SU-DHL-6 (cell line): ENCODE measurements at regions not wholly inside any gene's neighbourhood (a gene's known extent, or its start where the extent isn't known, plus 50 kb on each side); places are given as distances from the start of the nearest gene placed in this dataset.

Experiments
- H2AFZ ChIP-seq: fragments of 200-600 bp; sonication (generic); 2 replicates; pipeline ENCODE4 v1.6.1; 2014; ENCODE audit warnings: low read depth, mild to moderate bottlenecking, moderate library complexity, mixed read lengths, antibody characterized with exemption, low read length; ENCODE audit not compliant: severe bottlenecking
- H3F3A ChIP-seq: fragments of 200-600 bp; shearing (Covaris generic); 2 replicates; pipeline ENCODE4 v1.6.0; 2016; ENCODE audit warnings: antibody characterized with exemption, mild to moderate bottlenecking; ENCODE audit not compliant: insufficient read depth
- H3K27ac ChIP-seq: fragments of 200-600 bp; sonication (generic); 2 replicates; pipeline ENCODE4 v1.5.1; 2016; ENCODE audit warnings: low read depth, mild to moderate bottlenecking, low read length, moderate library complexity, mixed read lengths
- H3K27me3 ChIP-seq: fragments of 200-600 bp; sonication (generic), shearing (Covaris generic); 2 replicates; pipeline ENCODE4 v1.6.0; 2014; ENCODE audit warnings: mild to moderate bottlenecking, low read length
- H3K36me3 ChIP-seq: fragments of 200-600 bp; sonication (generic); 2 replicates; pipeline ENCODE4 v1.6.1; 2014; ENCODE audit warnings: mild to moderate bottlenecking, low read length, mixed read lengths
- H3K4me2 ChIP-seq: fragments of 300-600, 200-600 bp; shearing (Covaris generic), sonication (generic); 2 replicates; pipeline ENCODE4 v1.6.0; 2014; ENCODE audit warnings: low read length, low read depth, mild to moderate bottlenecking; ENCODE audit not compliant: poor library complexity, severe bottlenecking
- H3K4me3 ChIP-seq: fragments of 200-600 bp; sonication (generic); 2 replicates; pipeline ENCODE4 v1.5.1; 2014; ENCODE audit warnings: antibody characterized with exemption, low read length, mild to moderate bottlenecking, mixed read lengths; ENCODE audit not compliant: insufficient read depth, poor library complexity, severe bottlenecking
- H3K79me2 ChIP-seq: fragments of 200-600 bp; sonication (generic); 2 replicates; pipeline ENCODE4 v1.6.1; 2014; ENCODE audit warnings: mild to moderate bottlenecking, low read length, moderate library complexity; ENCODE audit not compliant: insufficient read depth
- H3K9ac ChIP-seq: fragments of 200-600 bp; sonication (generic); 2 replicates; pipeline ENCODE4 v1.7.0; 2014; ENCODE audit warnings: mild to moderate bottlenecking, low read length
- H3K9me2 ChIP-seq: fragments of 200-600 bp; sonication (generic); replicated peaks from 2 replicates; pipeline ENCODE4 v1.6.1; 2014; ENCODE audit warnings: low read length; ENCODE audit not compliant: insufficient read depth
- H3K9me3 ChIP-seq: fragments of 200-600 bp; sonication (generic); 2 replicates; pipeline ENCODE4 v1.6.1; 2014; ENCODE audit warnings: low read length, mixed read lengths; ENCODE audit not compliant: insufficient read depth
- H4K20me1 ChIP-seq: fragments of 200-600 bp; sonication (generic); 2 replicates; pipeline ENCODE4 v1.6.1; 2014; ENCODE audit warnings: low read depth, mild to moderate bottlenecking, antibody characterized with exemption, low read length, moderate library complexity, mixed read lengths
- EZH2phosphoT487 ChIP-seq: fragments of 200-600 bp; sonication (generic), shearing (Covaris generic); conservative IDR thresholded peaks from 2 replicates; pipeline ENCODE4 v1.6.1; 2018; ENCODE audit warnings: mild to moderate bottlenecking, antibody characterized with exemption, low read length, moderate library complexity, mixed read lengths
- TF ChIP-seq, protein P1 (sequence below): fragments of 200-600 bp; sonication (generic); IDR thresholded peaks from one replicate; pipeline ENCODE4 v1.5.1; 2017; ENCODE audit warnings: antibody characterized with exemption, mild to moderate bottlenecking, low read length, moderate library complexity; ENCODE audit not compliant: insufficient read depth, poor library complexity, severe bottlenecking

DNA sequence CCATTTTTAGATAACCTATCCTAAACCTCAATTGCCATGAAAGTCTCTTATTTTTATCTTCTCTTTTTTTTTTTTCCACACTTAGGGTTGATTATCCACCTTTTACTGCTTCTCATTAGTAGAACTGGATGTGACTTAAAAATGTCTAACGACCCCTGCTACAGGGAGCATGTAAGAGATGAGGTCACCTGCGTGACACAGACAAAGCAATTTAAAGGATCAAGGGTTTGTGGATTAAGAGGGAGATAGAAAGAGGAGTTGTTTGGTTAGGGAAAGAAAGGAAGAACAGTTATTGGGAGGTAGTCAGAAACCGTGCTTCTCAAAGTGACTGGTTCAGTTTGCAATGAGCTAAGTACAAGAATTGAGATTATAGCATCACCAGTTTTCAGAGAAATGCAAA, 239.1 kb downstream of the ALX1 start:
- Histone ChIP-seq H3K9me3 (no peaks in the 10 kb centered on the region), H4K20me1 (no peaks in the 10 kb centered on the region), H3K36me3 (no peaks in the 10 kb centered on the region), H3K79me2 (no peaks in the 10 kb centered on the region), H3K4me2 (no peak overlapping the region), H3K9me2 (no peaks in the 10 kb centered on the region), H3K27me3 (no peaks in the 10 kb centered on the region), H3K27ac (no peak overlapping the region), H3K9ac (no peak overlapping the region), H3F3A (no peaks in the 10 kb centered on the region), H3K4me3 (no peak overlapping the region), H2AFZ (no peak overlapping the region)
- TF ChIP-seq EZH2phosphoT487: no peak
- TF ChIP-seq, protein P1, sequence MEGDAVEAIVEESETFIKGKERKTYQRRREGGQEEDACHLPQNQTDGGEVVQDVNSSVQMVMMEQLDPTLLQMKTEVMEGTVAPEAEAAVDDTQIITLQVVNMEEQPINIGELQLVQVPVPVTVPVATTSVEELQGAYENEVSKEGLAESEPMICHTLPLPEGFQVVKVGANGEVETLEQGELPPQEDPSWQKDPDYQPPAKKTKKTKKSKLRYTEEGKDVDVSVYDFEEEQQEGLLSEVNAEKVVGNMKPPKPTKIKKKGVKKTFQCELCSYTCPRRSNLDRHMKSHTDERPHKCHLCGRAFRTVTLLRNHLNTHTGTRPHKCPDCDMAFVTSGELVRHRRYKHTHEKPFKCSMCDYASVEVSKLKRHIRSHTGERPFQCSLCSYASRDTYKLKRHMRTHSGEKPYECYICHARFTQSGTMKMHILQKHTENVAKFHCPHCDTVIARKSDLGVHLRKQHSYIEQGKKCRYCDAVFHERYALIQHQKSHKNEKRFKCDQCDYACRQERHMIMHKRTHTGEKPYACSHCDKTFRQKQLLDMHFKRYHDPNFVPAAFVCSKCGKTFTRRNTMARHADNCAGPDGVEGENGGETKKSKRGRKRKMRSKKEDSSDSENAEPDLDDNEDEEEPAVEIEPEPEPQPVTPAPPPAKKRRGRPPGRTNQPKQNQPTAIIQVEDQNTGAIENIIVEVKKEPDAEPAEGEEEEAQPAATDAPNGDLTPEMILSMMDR: no peak

- Histone ChIP-seq H3K9me2 (no peaks in the 10 kb centered on the region), H3K79me2 (no peaks in the 10 kb centered on the region), H2AFZ (no peak overlapping the region), H3K27me3 (no peaks in the 10 kb centered on the region), H4K20me1 (no peaks in the 10 kb centered on the region), H3K27ac (no peak overlapping the region), H3K4me2 (no peak overlapping the region), H3K9ac (no peak overlapping the region), H3K9me3 (no peaks in the 10 kb centered on the region), H3K4me3 (no peak overlapping the region), H3K36me3 (no peaks in the 10 kb centered on the region), H3F3A (no peaks in the 10 kb centered on the region)
- TF ChIP-seq, protein P1: no peak
Observed at GRCh38 chr12:85523197-85523596, 243.2 kb downstream of the ALX1 start.

DNA sequence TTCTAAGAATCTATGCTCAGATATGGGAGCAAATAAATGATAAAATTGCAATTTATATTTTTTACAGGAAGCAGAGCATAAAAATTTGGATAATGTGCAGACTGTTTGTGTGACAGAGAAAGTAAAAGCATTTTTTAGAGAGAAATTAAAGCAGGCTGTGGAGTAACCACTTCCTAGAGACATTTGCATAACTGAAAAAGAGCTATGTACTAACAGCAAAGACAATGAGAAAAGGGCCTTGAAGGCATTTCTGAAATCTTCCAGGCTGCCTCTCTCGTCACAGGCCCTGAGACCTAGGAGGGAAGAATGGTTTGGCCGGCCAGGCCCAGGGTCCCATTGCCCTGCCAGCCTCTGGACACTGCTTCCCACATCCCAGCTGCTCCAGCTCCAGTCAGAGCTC, 247.2 kb downstream of the ALX1 start:
- Histone ChIP-seq H3K9ac (no peak overlapping the region), H3K36me3 (no peaks in the 10 kb centered on the region), H3K9me2 (no peaks in the 10 kb centered on the region), H3F3A (no peaks in the 10 kb centered on the region), H3K27me3 (no peaks in the 10 kb centered on the region), H2AFZ (no peak overlapping the region), H3K9me3 (no peaks in the 10 kb centered on the region), H3K4me2 (no peak overlapping the region), H4K20me1 (no peaks in the 10 kb centered on the region), H3K4me3 (no peak overlapping the region), H3K27ac (no peak overlapping the region), H3K79me2 (no peaks in the 10 kb centered on the region)
- no peak for TF ChIP-seq EZH2phosphoT487
- TF ChIP-seq, protein P1: no peak

DNA sequence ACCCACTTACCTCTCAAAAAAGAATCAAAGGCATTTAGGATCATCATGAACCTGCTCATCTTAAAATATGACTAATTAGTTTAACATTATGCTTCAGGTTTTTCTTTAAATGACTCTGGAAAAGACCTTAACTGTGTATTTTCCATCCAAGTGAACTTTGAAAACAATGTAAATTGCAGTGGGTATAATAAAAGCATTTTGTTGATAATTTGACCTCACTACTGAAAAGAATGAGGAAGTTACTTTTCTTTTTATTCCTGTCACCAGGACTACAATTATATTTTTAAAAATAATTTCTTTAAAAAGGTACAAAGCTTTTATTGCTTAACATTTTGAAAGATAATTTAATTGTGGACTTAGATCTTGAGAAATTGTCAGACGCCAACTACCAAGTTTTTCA, 249.9 kb downstream of the ALX1 start:
- Histone ChIP-seq H3K27me3 (no peaks in the 10 kb centered on the region), H3K27ac (no peak overlapping the region), H4K20me1 (no peaks in the 10 kb centered on the region), H3K9me3 (no peaks in the 10 kb centered on the region), H2AFZ (no peak overlapping the region), H3K4me2 (no peak overlapping the region), H3K9me2 (no peaks in the 10 kb centered on the region), H3F3A (no peaks in the 10 kb centered on the region), H3K79me2 (no peaks in the 10 kb centered on the region), H3K36me3 (no peaks in the 10 kb centered on the region), H3K4me3 (no peak overlapping the region), H3K9ac (no peak overlapping the region)
- TF ChIP-seq EZH2phosphoT487: no peak
- TF ChIP-seq, protein P1: no peak
